Naive thymus-derived CD4-positive, alpha-beta T cell (primary cell): ENCODE measurements at regions not wholly inside any gene's neighbourhood (a gene's known extent, or its start where the extent isn't known, plus 50 kb on each side); places are given as distances from the start of the nearest gene placed in this dataset.

ENCODE experiments used
- ATAC-seq: fragments of 150-1000 bp; cut with Tn5 transposase; 2 replicates; pipeline ENCODE4 v1.10.0; 2021; ENCODE audit warnings: mild to moderate bottlenecking, moderate library complexity
- CTCF ChIA-PET: fragments of 350-600 bp; sonication (Branson Sonifier 250); formaldehyde crosslinking; loops from one replicate; lab custom pipeline; 2021; ENCODE audit warnings: antibody characterized with exemption; lab: Charles Lee
- POLR2A ChIA-PET: fragments of 350-600 bp; sonication (Branson Sonifier 250); formaldehyde crosslinking; loops from one replicate; lab custom pipeline; 2021; ENCODE audit warnings: antibody characterized with exemption, inconsistent platforms; lab: Charles Lee
- DNase-seq, 9 donors: peaks; one replicate each; pipeline versions ENCODE4 v3.0.0 to v3.0.0-alpha.2; 2020 to 2022; ENCODE audit warnings: mixed read lengths in 1 of 9
- H3K27ac ChIP-seq: one replicate; pipeline ENCODE4 v1.7.0; 2013; ENCODE audit warnings: mild to moderate bottlenecking, low read depth, low read length, moderate library complexity
- H3K27me3 ChIP-seq, 2 donors: one replicate each; pipeline ENCODE4 v1.7.0; 2013; ENCODE audit warnings: low read length in 2 of 2, mild to moderate bottlenecking in 2 of 2, moderate library complexity in 2 of 2; ENCODE audit not compliant: control insufficient read depth in 2 of 2, insufficient read depth in 2 of 2
- H3K36me3 ChIP-seq, 3 experiments: 1 replicate in 2 of 3; 2 replicates in 1 of 3; pipeline ENCODE4 v1.7.0; 2013; ENCODE audit warnings: low read length in 3 of 3, mild to moderate bottlenecking in 3 of 3, moderate library complexity in 1 of 3; ENCODE audit not compliant: insufficient read depth in 3 of 3, control insufficient read depth in 2 of 3
- H3K4me1 ChIP-seq, 2 donors: one replicate each; pipeline ENCODE4 v1.7.0; 2013; ENCODE audit warnings: low read length in 2 of 2, mild to moderate bottlenecking in 2 of 2, moderate library complexity in 1 of 2; ENCODE audit not compliant: control insufficient read depth in 2 of 2, insufficient read depth in 2 of 2
- H3K4me3 ChIP-seq: 2 replicates; pipeline ENCODE4 v1.7.0; 2013; ENCODE audit warnings: mild to moderate bottlenecking, low read length
- H3K9me3 ChIP-seq, 3 experiments: 1 replicate in 2 of 3; 2 replicates in 1 of 3; pipeline ENCODE4 v1.7.0; 2013; ENCODE audit warnings: low read length in 3 of 3; ENCODE audit not compliant: control insufficient read depth in 2 of 3
- H3K27ac Mint-ChIP-seq, 9 donors: one replicate each; pipeline ENCODE4 v1.8.0; 2020 to 2022; ENCODE audit warnings: mixed read lengths in 9 of 9, mild to moderate bottlenecking in 8 of 9, moderate library complexity in 5 of 9, inconsistent platforms in 2 of 9
- H3K27me3 Mint-ChIP-seq, 5 donors: one replicate each; pipeline ENCODE4 v1.8.0; 2021 to 2022; ENCODE audit warnings: mixed read lengths in 5 of 5, mild to moderate bottlenecking in 1 of 5
- H3K36me3 Mint-ChIP-seq, 5 donors: one replicate each; pipeline ENCODE4 v1.8.0; 2020 to 2022; ENCODE audit warnings: mixed read lengths in 5 of 5, mild to moderate bottlenecking in 3 of 5, inconsistent platforms in 1 of 5
- H3K4me1 Mint-ChIP-seq, 7 donors: one replicate each; pipeline ENCODE4 v1.8.0; 2020 to 2022; ENCODE audit warnings: mixed read lengths in 7 of 7, mild to moderate bottlenecking in 3 of 7, inconsistent platforms in 1 of 7
- H3K4me3 Mint-ChIP-seq, 10 donors: one replicate each; pipeline ENCODE4 v1.8.0; 2020 to 2022; ENCODE audit warnings: mild to moderate bottlenecking in 10 of 10, mixed read lengths in 10 of 10, moderate library complexity in 6 of 10, inconsistent platforms in 2 of 10
- H3K9me3 Mint-ChIP-seq, 11 donors: one replicate each; pipeline ENCODE4 v1.8.0; 2020 to 2022; ENCODE audit warnings: mixed read lengths in 11 of 11, mild to moderate bottlenecking in 4 of 11, inconsistent platforms in 1 of 11, moderate library complexity in 1 of 11
- intact Hi-C, 2 donors: fragments of 100-400 bp; cut with micrococcal nuclease; formaldehyde crosslinking; loops; one replicate each; pipeline ENCODE4 v1.15.1; 2023

DNA sequence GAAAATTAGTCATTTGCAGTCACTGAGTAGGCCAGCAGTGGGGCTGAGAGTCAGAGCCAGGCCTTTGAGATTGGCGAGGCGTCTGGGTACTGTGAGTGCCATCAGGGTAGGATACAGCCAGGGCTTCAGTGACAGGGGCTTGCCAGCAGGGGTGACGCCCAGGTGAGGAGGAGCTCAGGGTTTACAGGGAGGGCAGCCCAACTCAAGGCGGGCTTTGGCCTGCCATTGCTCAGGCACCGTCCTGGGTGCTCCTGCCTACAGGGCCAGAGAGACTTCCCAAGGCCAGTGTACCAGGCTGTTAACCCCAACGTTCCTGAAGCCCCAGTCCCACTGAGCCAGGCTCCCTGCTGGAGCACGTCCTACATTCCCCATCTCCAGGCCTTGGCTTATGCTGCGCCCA, 152.0 kb downstream of the FBLN2 start:
- intact Hi-C loops: no loop called here
- Histone ChIP-seq H3K27me3 (no peaks in the 10 kb centered on the region), H3K4me1 (no peaks in the 10 kb centered on the region), H3K36me3 (no peaks in the 10 kb centered on the region), H3K9me3 (peaks cover 0 to 4% (median 0%) of the 10 kb centered on the region in 3 experiments), H3K27ac (no peak overlapping the region), H3K4me3 (no peak overlapping the region)
- peaks cover 0 to 12% (median 0%) of the 10 kb centered on the region in 5 donors for H3K36me3 Mint-ChIP-seq
- H3K27me3 Mint-ChIP-seq: peaks cover 0 to 36% (median 23%) of the 10 kb centered on the region in 5 donors
- peaks cover 0 to 28% (median 20%) of the 10 kb centered on the region in 11 donors for H3K9me3 Mint-ChIP-seq
- ChIA-PET POLR2A (no interaction called here), CTCF (no interaction called here)
- ATAC-seq: no peak
- DNase-seq: no peak
- H3K4me3 Mint-ChIP-seq: no peak overlapping the region
- peaks cover 0 to 8% (median 0%) of the 10 kb centered on the region in 7 donors for H3K4me1 Mint-ChIP-seq
- H3K27ac Mint-ChIP-seq: no peak overlapping the region

- H3K27me3 ChIP-seq: no peaks in the 10 kb centered on the region
- Mint-ChIP-seq H3K4me3 (no peak overlapping the region), H3K4me1 (peaks cover 0 to 8% (median 0%) of the 10 kb centered on the region in 7 donors), H3K9me3 (peaks cover 0 to 22% (median 14%) of the 10 kb centered on the region in 11 donors), H3K27me3 (peaks cover 0 to 35% (median 20%) of the 10 kb centered on the region in 5 donors), H3K27ac (peak overlapping the region in 1 of 9 donors; percentile 36), H3K36me3 (peaks cover 0 to 6% (median 0%) of the 10 kb centered on the region in 5 donors)
- DNase-seq (no peak), ATAC-seq (no peak)
- intact Hi-C loops: no loop called here
- CTCF ChIA-PET: no interaction called here
- no peak overlapping the region for H3K27ac ChIP-seq
- POLR2A ChIA-PET: no interaction called here
- peaks cover 0 to 3% (median 0%) of the 10 kb centered on the region in 3 experiments for H3K9me3 ChIP-seq
- no peak overlapping the region for H3K4me3 ChIP-seq
- no peaks in the 10 kb centered on the region for H3K4me1 ChIP-seq
- no peaks in the 10 kb centered on the region for H3K36me3 ChIP-seq
Observed at GRCh38 chr3:13700362-13700761, 151.4 kb downstream of the FBLN2 start.

GRCh38 chr3:13696699-13697098, 147.8 kb downstream of the FBLN2 start:
- H3K27ac Mint-ChIP-seq: no peak overlapping the region
- CTCF ChIA-PET: interaction anchor here (0.7 kb wide), 1 partner anchor 143 kb away, joined by 3 read pairs; no protein-coding TSS in a partner anchor
- H3K4me3 ChIP-seq: no peak overlapping the region

DNA sequence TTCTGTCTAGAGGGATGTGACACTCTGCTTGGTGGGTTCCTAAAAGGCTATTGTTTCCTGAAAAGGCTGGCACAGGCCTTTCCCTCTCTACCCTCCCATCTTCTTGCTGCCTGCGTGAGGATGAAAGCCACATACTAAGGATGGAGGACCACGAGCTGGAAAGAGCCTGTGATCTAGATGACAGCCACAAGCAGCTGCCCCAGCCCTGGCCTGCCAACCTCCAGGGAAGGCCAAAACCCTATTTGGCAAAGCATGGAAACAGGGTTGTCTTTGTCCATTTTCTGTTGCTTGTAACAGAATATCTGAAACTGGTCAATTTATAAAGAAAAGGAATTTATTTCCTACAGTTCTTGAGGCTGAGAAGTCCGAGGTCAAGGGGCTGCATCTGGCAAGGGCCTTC, 144.5 kb downstream of the FBLN2 start:
- intact Hi-C loops: no loop called here
- POLR2A ChIA-PET: no interaction called here
- CTCF ChIA-PET: no interaction called here

More at GRCh38 chr3:13696699-13697098, 147.8 kb downstream of the FBLN2 start:
- Histone ChIP-seq H3K9me3 (peaks cover 0 to 5% (median 0%) of the 10 kb centered on the region in 3 experiments), H3K27ac (no peak overlapping the region), H3K4me1 (no peaks in the 10 kb centered on the region), H3K27me3 (no peaks in the 10 kb centered on the region), H3K36me3 (no peaks in the 10 kb centered on the region)
- H3K4me1 Mint-ChIP-seq: peaks cover 0 to 4% (median 0%) of the 10 kb centered on the region in 7 donors
- POLR2A ChIA-PET: no interaction called here
- H3K9me3 Mint-ChIP-seq: peaks cover 0 to 12% (median 4%) of the 10 kb centered on the region in 11 donors
- intact Hi-C loops: no loop called here
- no peak overlapping the region for H3K4me3 Mint-ChIP-seq
- H3K27me3 Mint-ChIP-seq: peaks cover 0 to 11% (median 4%) of the 10 kb centered on the region in 5 donors
- ATAC-seq (no peak), DNase-seq (no peak)
- H3K36me3 Mint-ChIP-seq: peaks cover 0 to 7% (median 3%) of the 10 kb centered on the region in 5 donors

DNA sequence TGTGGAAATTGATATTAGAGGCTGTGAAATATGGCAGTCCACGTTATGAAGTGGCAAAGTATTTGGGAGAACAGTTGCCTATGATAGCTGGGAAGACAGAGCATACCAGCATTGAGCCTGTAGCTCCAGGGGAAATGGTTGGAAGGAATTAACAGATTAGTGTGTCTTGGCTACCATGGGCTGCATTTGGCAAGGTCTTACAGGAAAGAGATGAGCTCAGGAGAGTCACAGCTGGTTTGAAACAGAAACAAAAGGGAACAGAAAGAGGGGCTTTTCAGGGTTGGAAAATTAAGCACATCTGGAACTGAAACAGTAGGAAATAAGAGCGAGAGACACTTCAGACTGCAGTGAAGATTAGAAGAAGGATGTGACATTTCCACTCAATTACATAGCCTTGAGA, 141.7 kb downstream of the FBLN2 start:
- Mint-ChIP-seq H3K4me1 (peaks cover 0 to 4% (median 0%) of the 10 kb centered on the region in 7 donors), H3K27me3 (peaks cover 0 to 4% (median 0%) of the 10 kb centered on the region in 5 donors), H3K9me3 (peaks cover 0 to 12% (median 4%) of the 10 kb centered on the region in 11 donors), H3K27ac (no peak overlapping the region), H3K36me3 (peaks cover 0 to 7% (median 3%) of the 10 kb centered on the region in 5 donors), H3K4me3 (no peak overlapping the region)
- intact Hi-C loops: no loop called here
- Histone ChIP-seq H3K4me1 (no peaks in the 10 kb centered on the region), H3K9me3 (peaks cover 0 to 5% (median 0%) of the 10 kb centered on the region in 3 experiments), H3K27me3 (no peaks in the 10 kb centered on the region), H3K4me3 (no peak overlapping the region), H3K36me3 (no peaks in the 10 kb centered on the region), H3K27ac (no peak overlapping the region)
- POLR2A ChIA-PET: no interaction called here
- DNase-seq (no peak), ATAC-seq (no peak)
- CTCF ChIA-PET: no interaction called here

More for the DNA sequence above, 144.5 kb downstream of the FBLN2 start:
- H3K27me3 Mint-ChIP-seq: peaks cover 0 to 6% (median 3%) of the 10 kb centered on the region in 5 donors
- H3K4me1 ChIP-seq: no peaks in the 10 kb centered on the region
- H3K9me3 Mint-ChIP-seq: peaks cover 0 to 12% (median 4%) of the 10 kb centered on the region in 11 donors
- H3K9me3 ChIP-seq: peaks cover 0 to 5% (median 0%) of the 10 kb centered on the region in 3 experiments
- no peaks in the 10 kb centered on the region for H3K27me3 ChIP-seq
- ATAC-seq (no peak), DNase-seq (no peak)
- H3K36me3 ChIP-seq: no peaks in the 10 kb centered on the region
- H3K4me3 ChIP-seq: no peak overlapping the region
- H3K27ac ChIP-seq: no peak overlapping the region
- H3K4me1 Mint-ChIP-seq: peaks cover 0 to 4% (median 0%) of the 10 kb centered on the region in 7 donors
- H3K36me3 Mint-ChIP-seq: peaks cover 0 to 7% (median 3%) of the 10 kb centered on the region in 5 donors
- H3K27ac Mint-ChIP-seq: no peak overlapping the region
- H3K4me3 Mint-ChIP-seq: no peak overlapping the region

GRCh38 chr3:13689373-13690260, 140.7 kb downstream of the FBLN2 start:
- Histone ChIP-seq H3K36me3 (no peaks in the 10 kb centered on the region), H3K27me3 (no peaks in the 10 kb centered on the region), H3K9me3 (peaks cover 0 to 5% (median 0%) of the 10 kb centered on the region in 3 experiments), H3K4me1 (no peaks in the 10 kb centered on the region), H3K27ac (no peak overlapping the region), H3K4me3 (no peak overlapping the region)
- no peak overlapping the region for H3K27ac Mint-ChIP-seq
- intact Hi-C loops: no loop called here
- H3K27me3 Mint-ChIP-seq: peaks cover 0 to 4% (median 0%) of the 10 kb centered on the region in 5 donors
- ChIA-PET CTCF (no interaction called here), POLR2A (no interaction called here)
- ATAC-seq: no peak
- peaks cover 0 to 4% (median 0%) of the 10 kb centered on the region in 7 donors for H3K4me1 Mint-ChIP-seq
- H3K4me3 Mint-ChIP-seq: no peak overlapping the region
- no peak for DNase-seq
- peaks cover 0 to 12% (median 4%) of the 10 kb centered on the region in 11 donors for H3K9me3 Mint-ChIP-seq
- H3K36me3 Mint-ChIP-seq: peaks cover 0 to 7% (median 3%) of the 10 kb centered on the region in 5 donors
